Testis (tissue), 2 donors: ENCODE measurements at regions not wholly inside any gene's neighbourhood (a gene's known extent, or its start where the extent isn't known, plus 50 kb on each side); places are given as distances from the start of the nearest gene placed in this dataset.

ENCODE experiments used
- CTCF ChIP-seq, 3 experiments: fragments of 450-650 bp in 2 of 3; fragments of 200-600 bp in 1 of 3; sonication (generic) in 1 of 3; IDR thresholded peaks; one replicate each; pipeline ENCODE4 v1.5.1; 2016 to 2019; ENCODE audit warnings: antibody characterized with exemption in 3 of 3, mild to moderate bottlenecking in 2 of 3, moderate library complexity in 1 of 3
- POLR2A ChIP-seq: fragments of 450-650 bp; IDR thresholded peaks from one replicate; pipeline ENCODE4 v1.6.1; 2017; ENCODE audit warnings: antibody characterized with exemption, mild to moderate bottlenecking, moderate library complexity

DNA sequence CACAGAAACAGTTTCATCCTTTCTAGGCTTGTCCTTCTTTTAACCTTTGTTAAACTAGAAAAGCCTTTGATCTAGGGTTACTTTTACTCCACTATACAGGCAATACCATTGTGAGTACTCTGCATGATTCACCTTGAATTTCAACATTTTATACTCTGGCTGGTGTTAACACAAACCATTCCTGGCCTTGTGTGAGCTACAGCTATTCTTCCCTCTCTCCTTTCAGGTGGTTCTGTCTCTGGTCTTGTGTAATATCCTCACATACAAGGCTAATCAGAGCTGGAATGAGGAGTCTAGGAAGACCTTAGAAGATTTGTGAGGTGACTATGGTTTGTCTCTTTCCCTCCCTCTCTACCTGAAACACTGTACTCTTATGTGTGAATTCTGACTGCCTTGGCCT lies 837.4 kb upstream of the USP15 start:
- TF ChIP-seq POLR2A: no peak
- TF ChIP-seq CTCF (IDR thresholded peaks at IDR 0.05): no peak
